HG03045 (cell line): ENCODE measurements at regions not wholly inside any gene's neighbourhood (a gene's known extent, or its start where the extent isn't known, plus 50 kb on each side); places are given as distances from the start of the nearest gene placed in this dataset.
"Not testable (repeated sequence)": the region's sequence is repeated elsewhere in the genome, so short reads cannot be mapped to it uniquely, and the experiment has no call there.

Experiments
- ATAC-seq: cut with Tn5 transposase; IDR thresholded peaks from one replicate; pipeline ENCODE4 v1.9.1; 2021; ENCODE audit warnings: mild to moderate bottlenecking, moderate library complexity; ENCODE audit not compliant: unreplicated experiment

DNA sequence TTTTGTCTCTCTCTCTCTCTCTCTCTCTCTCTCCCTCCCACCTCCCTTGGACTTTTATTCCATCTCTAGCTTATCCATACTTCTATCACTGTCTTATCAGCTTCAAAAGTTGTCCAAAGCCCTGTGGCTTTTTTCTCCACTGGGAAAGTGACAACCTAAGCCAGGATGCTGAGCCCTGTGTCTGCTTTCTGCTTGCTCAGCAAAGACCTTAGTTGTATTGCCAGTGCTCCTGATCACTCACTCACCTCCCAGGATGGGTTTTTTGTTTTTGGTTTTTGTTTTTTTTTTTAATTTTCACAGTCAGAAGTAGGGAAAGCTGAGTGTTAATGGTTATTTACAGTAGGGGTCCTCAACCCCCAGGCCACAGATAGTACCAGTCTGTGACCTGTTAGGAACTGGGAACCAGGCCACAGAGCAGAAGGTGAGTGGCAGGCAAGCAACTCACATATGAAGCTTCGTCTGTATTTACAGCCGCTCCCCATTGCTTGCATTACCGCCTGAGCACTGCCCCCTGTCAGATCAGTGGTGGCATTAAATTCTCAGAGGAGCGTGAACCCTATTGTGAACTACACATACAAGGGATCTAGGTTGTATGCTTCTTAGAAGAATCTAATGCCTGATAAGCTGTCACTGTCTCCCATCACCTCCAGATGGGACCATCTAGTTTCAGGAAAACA is 125.0 kb upstream of the ID4 start:
- ATAC-seq = no peak

GRCh38 chr6:19712998-19713397 is 124.2 kb upstream of the ID4 start:
- no peak for ATAC-seq

DNA sequence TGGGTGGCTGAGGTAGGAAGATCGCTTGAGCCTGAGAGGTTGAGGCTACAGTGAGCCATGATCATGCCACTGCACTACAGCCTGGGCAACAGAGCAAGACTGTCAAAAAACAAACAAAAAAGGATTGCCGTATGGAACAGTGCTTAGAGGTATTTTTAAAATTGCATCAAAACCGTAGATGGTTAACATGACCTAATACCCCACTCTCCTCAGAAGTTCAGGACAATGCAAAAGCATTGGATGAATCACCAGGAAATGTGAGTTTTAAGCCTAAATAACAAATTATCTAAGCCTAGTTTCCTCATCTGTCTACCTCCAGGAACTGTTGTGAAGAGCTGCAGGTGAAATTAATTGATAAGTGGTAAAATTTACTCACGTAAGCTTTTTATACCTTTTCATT is 123.8 kb upstream of the ID4 start:
- no peak for ATAC-seq

GRCh38 chr6:19713984-19714383 is 123.2 kb upstream of the ID4 start:
- ATAC-seq = no peak

DNA sequence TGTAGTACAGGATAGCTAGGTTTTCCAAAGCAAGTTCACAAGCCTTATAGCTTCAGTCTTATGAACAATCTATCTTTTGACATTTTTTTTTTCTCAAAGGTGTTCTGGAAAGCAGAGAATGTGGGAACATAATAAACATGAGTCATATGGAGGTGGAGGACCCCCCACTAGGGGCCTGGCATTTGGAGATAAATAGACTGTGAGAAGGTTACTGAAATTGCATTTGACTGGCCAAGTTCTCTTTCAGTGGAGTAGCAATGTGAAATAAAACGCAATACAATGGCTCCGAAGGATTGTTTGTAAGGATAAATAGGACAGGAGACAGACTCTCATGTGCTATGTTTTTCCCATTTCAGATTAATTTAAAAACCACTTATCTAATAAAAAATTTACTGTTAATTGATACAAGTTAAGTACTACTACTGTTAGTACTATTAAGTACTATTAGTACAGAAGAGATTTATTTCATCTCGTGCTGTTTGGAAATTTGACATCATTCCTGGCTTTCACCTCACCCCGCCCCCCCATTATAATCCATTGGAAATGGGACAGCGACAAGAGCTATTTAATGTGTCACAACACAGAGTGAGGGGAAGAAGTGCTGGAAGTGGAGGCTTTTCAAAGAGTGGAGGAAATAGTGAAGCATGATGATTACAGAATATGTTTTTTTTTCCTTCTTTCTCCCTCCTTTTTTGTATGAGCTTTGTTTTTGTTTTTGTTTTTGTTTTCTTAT is 122.6 kb upstream of the ID4 start:
- no peak for ATAC-seq

- ATAC-seq = no peak
Measured at GRCh38 chr6:19715167-19715551, 122.0 kb upstream of the ID4 start.

DNA sequence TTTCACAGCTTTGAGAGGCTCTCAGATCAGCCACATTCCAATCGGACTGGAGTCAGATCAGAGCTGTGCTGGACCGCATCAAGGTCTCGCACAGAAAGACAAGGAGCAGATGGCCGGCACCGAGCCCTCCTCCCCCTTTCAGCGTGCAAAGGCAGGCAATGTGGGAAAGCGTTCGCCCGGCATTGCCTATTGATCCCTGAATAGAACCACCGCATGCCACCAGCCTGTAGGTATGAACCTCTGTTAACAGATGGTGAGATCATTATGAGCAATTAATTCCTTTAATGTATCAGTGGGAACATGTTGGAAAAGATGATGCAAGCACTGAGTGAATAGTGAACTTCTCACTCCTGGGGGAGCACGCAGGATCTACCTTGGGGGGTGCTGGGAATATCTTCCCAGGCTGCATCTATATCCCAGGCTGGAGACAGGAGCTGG is 117.5 kb upstream of the ID4 start:
- ATAC-seq = no peak

GRCh38 chr6:19721766-19722377 is 115.3 kb upstream of the ID4 start:
- no peak for ATAC-seq

GRCh38 chr6:19722999-19723398 is 114.2 kb upstream of the ID4 start:
- ATAC-seq = no peak

GRCh38 chr6:19723545-19723944 is 113.6 kb upstream of the ID4 start:
- no peak for ATAC-seq

- ATAC-seq = not testable (repeated sequence)
Measured at GRCh38 chr6:19725436-19725835, 111.7 kb upstream of the ID4 start.

DNA sequence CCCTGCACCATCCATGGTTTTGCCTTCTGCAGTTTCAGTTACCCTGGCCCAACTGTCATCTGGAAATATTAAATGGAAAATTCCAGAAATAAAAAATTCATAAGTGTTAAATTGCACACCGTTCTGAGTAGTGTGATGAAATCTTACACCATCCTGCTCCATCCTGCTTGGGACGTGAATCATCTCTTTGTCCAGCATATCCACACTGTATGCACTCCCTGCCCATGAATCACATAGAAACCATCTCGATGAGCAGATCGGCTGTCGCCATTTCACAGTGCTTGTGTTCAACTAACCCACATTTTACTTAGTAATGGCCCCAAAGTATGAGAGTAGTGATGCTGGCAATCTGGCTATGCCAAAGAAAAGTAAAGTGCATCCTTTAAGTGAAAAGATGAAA is 105.9 kb upstream of the ID4 start:
- no peak for ATAC-seq

- ATAC-seq = no peak
Measured at GRCh38 chr6:19734061-19734460, 103.1 kb upstream of the ID4 start.

DNA sequence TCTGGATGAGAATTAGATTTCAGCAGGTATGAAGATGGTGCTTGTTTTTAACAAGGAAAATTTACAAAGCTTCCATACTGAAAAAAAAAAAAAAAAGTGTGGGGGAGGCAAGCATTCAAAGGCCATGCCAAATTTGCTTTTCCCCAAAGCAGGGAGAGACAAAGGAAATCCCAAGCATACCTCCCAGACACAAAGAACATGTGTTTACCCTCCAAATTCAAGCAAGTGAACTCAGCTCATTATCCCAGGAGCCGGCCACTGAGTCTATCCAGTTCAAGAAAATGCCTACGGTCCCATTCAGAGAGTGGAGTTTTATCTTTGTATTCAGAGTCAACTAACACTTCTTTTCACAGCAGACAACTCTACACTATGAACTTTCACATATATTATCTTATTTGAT is 102.7 kb upstream of the ID4 start:
- no peak for ATAC-seq

GRCh38 chr6:19736066-19736465 is 101.1 kb upstream of the ID4 start:
- no peak for ATAC-seq

- no peak for ATAC-seq
Measured at GRCh38 chr6:19738010-19738409, 99.2 kb upstream of the ID4 start.

DNA sequence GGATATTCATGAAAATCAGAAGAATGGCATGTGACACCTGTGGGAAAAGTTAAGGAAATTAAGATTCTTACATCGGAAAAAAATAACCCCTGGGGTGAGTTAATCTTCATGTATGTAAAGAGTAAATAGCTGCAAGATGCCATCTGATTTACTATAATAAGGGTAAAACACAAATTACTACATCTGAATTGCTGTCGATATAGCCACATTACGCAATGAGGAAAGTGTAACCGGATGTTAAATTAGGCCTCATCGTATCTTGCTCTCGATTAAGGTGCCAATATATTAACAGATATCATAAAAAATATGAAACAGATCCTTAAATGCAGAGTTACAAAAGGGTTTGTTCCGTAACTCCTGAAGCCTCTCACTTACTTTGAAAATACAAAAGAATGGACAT is 87.4 kb upstream of the ID4 start:
- ATAC-seq = no peak

DNA sequence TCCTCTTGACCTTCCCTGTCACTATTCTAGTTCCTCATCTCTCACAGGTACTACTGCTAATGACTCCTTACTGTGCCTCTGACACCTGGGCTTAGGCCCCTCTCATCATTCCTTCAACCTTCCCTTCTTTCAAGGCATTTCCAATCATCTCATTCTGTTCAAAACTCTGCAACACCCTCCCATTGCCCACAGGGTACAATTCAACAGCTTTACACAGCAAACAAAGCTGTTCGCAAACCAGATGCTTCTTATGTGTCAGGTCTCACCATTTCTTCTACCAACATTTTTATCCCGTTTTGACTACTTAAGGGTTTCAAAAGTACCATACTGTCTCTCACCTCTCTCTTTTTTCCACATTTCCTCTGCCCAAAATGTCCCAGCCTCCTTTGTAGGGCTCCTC is 84.4 kb upstream of the ID4 start:
- no peak for ATAC-seq

- no peak for ATAC-seq
Measured at GRCh38 chr6:19753826-19754225, 83.3 kb upstream of the ID4 start.

DNA sequence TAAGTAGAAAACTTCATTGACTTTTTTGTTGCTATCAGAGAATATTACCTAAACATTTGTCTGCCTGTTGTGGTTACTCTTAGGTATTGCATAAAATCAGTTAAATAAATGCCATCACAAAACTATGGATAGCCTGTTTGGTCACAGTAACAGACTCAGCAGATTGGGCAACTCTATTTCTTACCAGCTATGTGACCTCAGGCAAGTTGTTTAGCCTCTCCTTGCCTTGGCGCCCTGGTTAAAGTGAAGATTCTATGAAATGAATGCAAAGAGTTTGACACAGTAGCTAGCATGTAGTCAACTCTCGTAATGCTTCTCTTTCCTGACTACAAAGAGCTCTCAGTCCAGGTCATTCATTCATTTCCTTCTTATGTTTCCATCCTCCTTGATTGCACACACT is 82.5 kb upstream of the ID4 start:
- no peak for ATAC-seq

DNA sequence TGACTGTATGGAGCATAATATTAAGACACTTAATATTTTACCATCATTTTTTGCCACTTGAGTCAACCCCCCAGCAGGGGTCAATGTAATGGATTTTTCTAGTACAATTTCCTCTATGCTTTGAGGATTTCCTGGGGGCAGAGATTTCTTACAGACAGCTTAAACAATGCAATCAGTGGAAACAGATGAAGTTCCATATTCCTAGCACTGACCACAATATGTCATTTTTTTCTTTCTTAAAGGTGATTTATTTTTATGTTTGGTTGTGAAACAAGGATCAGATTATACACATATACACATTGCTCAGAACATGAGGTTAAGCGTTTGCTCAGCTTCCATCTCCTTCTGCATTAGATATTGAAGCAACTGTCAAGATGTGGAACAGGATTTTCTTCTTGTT is 82.0 kb upstream of the ID4 start:
- no peak for ATAC-seq

- ATAC-seq = no peak
Measured at GRCh38 chr6:19757036-19757435, 80.1 kb upstream of the ID4 start.
